Left lung (tissue), 4 donors: ENCODE measurements at regions not wholly inside any gene's neighbourhood (a gene's known extent, or its start where the extent isn't known, plus 50 kb on each side); places are given as distances from the start of the nearest gene placed in this dataset.

Experiments
- ATAC-seq: fragments of 200-7000 bp; cut with Tn5 transposase; one replicate; pipeline ENCODE4 v1.9.1; 2020; ENCODE audit warnings: moderate library complexity
- DNase-seq, 4 donors: peaks; one replicate each; pipeline ENCODE4 v3.0.0-alpha.2; 2013 to 2020
- H3K27ac ChIP-seq, 2 donors: fragments of 200-600 bp; sonication (generic) in 1 of 2; one replicate each; pipeline versions ENCODE4 v1.5.0 to v1.8.0; 2020 to 2021
- H3K27me3 ChIP-seq, 2 donors: fragments of 200-600 bp; sonication (generic) in 1 of 2; one replicate each; pipeline versions ENCODE4 v1.5.0 to v1.8.0; 2020 to 2021
- H3K36me3 ChIP-seq, 2 donors: fragments of 200-600 bp; sonication (generic) in 1 of 2; one replicate each; pipeline versions ENCODE4 v1.5.0 to v1.8.0; 2020 to 2021
- H3K4me1 ChIP-seq, 2 donors: fragments of 200-600 bp; one replicate each; pipeline ENCODE4 v1.8.0; 2021
- H3K4me3 ChIP-seq, 2 donors: fragments of 200-600 bp; sonication (generic) in 1 of 2; one replicate each; pipeline versions ENCODE4 v1.5.0 to v1.8.0; 2020 to 2021; ENCODE audit warnings: mild to moderate bottlenecking in 1 of 2
- H3K9me3 ChIP-seq, 2 donors: fragments of 200-600 bp; sonication (generic) in 1 of 2; one replicate each; pipeline versions ENCODE4 v1.5.0 to v1.8.0; 2020 to 2021
- intact Hi-C, 2 donors: fragments of 100-400 bp; cut with DNase I; formaldehyde crosslinking; loops; one replicate each; pipeline versions ENCODE4 v1.11.2 to v1.14.2; 2022
- TF ChIP-seq, protein P1 (sequence below), 2 donors: fragments of 200-600 bp; sonication (generic) in 1 of 2; IDR thresholded peaks; one replicate each; pipeline versions ENCODE4 v1.5.0 to v1.8.0; 2021; ENCODE audit warnings: antibody characterized with exemption in 2 of 2
- donor health status: DM: no; HTN: yes; CAD: no.
- donor health status: DM: no; HTN: no; CAD: no.

DNA sequence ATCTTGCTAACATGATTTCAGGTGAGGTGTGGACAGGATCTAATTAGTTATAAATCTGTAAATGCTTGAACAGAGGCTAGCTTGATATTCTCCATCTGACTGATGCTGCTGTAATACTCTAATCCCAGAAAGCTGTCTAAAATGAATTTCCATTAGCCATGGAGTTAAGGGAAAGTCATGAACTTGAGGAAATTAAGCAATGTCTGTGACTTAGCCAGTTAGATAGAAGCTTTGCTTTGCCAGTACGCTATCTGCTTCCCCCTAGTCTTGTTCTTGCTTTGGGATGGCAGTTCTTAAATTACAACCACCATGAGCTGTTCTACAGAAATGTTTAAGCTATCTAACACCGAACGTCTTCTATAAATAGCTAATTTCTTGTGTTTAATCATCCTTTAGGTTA, 195.7 kb downstream of the PRL start:
- no peaks in the 10 kb centered on the region for H3K27me3 ChIP-seq
- no peaks in the 10 kb centered on the region for H3K9me3 ChIP-seq
- no peaks in the 10 kb centered on the region for H3K4me1 ChIP-seq
- DNase-seq: no peak
- no peak overlapping the region for H3K27ac ChIP-seq
- ATAC-seq: no peak
- no peaks in the 10 kb centered on the region for H3K36me3 ChIP-seq
- intact Hi-C loops: no loop called here
- TF ChIP-seq, protein P1, sequence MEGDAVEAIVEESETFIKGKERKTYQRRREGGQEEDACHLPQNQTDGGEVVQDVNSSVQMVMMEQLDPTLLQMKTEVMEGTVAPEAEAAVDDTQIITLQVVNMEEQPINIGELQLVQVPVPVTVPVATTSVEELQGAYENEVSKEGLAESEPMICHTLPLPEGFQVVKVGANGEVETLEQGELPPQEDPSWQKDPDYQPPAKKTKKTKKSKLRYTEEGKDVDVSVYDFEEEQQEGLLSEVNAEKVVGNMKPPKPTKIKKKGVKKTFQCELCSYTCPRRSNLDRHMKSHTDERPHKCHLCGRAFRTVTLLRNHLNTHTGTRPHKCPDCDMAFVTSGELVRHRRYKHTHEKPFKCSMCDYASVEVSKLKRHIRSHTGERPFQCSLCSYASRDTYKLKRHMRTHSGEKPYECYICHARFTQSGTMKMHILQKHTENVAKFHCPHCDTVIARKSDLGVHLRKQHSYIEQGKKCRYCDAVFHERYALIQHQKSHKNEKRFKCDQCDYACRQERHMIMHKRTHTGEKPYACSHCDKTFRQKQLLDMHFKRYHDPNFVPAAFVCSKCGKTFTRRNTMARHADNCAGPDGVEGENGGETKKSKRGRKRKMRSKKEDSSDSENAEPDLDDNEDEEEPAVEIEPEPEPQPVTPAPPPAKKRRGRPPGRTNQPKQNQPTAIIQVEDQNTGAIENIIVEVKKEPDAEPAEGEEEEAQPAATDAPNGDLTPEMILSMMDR (IDR thresholded peaks at IDR 0.05): no peak
- H3K4me3 ChIP-seq: no peak overlapping the region

DNA sequence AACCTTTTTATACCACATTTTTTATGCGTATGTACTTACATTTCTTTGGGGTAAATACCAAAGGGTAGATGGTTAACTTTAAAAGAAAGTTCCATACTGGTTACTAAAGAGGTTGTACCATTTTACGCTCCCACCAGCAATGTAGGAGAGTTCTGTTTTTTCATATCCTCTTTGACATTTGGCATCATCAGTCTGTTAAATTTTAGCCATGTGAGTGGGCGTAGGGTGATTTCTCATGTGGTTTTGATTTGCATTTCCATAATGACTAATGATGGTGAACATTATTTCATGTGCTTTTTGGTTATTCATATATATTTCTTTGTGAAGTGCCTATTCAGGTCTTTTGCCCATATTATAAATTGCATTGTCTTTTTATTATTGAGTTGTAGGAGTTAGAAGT, 194.2 kb downstream of the PRL start:
- intact Hi-C loops: no loop called here
- H3K27me3 ChIP-seq: no peaks in the 10 kb centered on the region
- no peaks in the 10 kb centered on the region for H3K4me1 ChIP-seq
- H3K4me3 ChIP-seq: no peak overlapping the region
- DNase-seq (no peak), ATAC-seq (no peak)
- no peaks in the 10 kb centered on the region for H3K36me3 ChIP-seq
- TF ChIP-seq, protein P1 (IDR thresholded peaks at IDR 0.05): no peak
- H3K27ac ChIP-seq: no peak overlapping the region
- no peaks in the 10 kb centered on the region for H3K9me3 ChIP-seq

DNA sequence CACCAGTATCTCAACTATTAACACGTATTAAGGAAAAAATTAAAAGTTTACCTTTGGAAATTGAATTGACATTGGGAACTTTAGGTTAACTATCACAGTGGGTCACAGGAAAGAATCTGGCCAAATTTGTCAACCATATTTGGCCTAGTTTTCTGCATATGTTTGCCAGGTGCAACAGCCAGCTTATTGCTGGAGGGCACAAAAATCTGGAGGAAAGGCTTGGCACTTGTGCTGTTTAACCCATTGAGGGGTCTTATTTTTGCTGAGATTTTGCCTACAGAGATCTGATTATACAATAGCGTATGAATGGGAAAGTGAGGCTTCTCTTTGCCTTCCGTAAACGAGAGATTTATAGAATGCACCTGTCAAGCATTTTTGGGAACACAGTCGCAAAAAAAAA, 190.4 kb downstream of the PRL start:
- DNase-seq (no peak), ATAC-seq (no peak)
- TF ChIP-seq, protein P1 (IDR thresholded peaks at IDR 0.05): no peak
- Histone ChIP-seq H3K27me3 (no peaks in the 10 kb centered on the region), H3K27ac (no peak overlapping the region), H3K9me3 (no peaks in the 10 kb centered on the region), H3K36me3 (no peaks in the 10 kb centered on the region), H3K4me3 (no peak overlapping the region), H3K4me1 (no peaks in the 10 kb centered on the region)
- intact Hi-C loops: no loop called here

DNA sequence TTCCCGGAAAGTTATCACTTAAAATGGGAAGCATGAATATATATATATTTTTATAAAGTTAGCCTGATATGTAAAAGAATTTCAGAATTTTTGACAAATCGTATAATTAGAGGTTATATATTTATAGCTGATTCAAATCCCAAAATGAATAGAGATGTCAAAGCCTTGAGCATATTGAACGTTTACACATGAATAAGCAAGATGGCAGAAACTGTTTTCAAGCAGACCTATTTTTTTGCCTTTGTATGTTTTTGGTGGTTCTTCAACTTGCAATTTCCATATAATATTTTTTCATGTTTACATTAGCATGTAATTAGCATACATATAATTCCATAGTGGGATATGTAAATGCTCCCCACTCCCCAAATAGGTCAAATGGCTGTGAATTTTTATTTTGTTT, 189.9 kb downstream of the PRL start:
- Histone ChIP-seq H3K36me3 (no peaks in the 10 kb centered on the region), H3K4me3 (no peak overlapping the region), H3K4me1 (no peaks in the 10 kb centered on the region), H3K27ac (no peak overlapping the region), H3K9me3 (no peaks in the 10 kb centered on the region), H3K27me3 (no peaks in the 10 kb centered on the region)
- intact Hi-C loops: no loop called here
- TF ChIP-seq, protein P1 (IDR thresholded peaks at IDR 0.05): no peak
- ATAC-seq (no peak), DNase-seq (no peak)

DNA sequence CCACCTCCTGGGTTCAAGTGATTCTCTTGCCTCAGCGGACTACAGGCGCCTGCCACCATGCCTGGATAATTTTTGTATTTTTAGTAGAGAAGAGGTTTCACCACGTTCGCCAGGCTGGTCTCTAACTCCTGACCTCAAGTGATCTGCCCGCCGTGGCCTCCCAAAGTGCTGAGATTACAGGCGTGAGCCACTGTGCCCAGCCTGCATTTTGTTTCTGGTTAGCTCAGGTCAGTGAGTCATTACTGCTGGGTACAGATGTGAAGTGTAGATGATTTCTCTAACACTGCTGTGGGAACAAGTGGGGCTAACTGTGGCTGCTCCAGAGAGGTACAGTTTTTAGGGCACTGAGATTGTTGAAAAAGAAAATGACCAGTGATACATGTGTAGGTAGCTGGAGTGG, 188.6 kb downstream of the PRL start:
- H3K27ac ChIP-seq: no peak overlapping the region
- no peak for ATAC-seq

More for the DNA sequence above, 188.6 kb downstream of the PRL start:
- Histone ChIP-seq H3K9me3 (no peaks in the 10 kb centered on the region), H3K36me3 (no peaks in the 10 kb centered on the region), H3K4me3 (no peak overlapping the region), H3K27me3 (no peaks in the 10 kb centered on the region), H3K4me1 (no peaks in the 10 kb centered on the region)
- TF ChIP-seq, protein P1 (IDR thresholded peaks at IDR 0.05): no peak
- intact Hi-C loops: no loop called here
- no peak for DNase-seq
